ENCODE measurements at regions not wholly inside any gene's neighbourhood (a gene's known extent, or its start where the extent isn't known, plus 50 kb on each side); places are given as distances from the start of the nearest gene placed in this dataset.

DNA sequence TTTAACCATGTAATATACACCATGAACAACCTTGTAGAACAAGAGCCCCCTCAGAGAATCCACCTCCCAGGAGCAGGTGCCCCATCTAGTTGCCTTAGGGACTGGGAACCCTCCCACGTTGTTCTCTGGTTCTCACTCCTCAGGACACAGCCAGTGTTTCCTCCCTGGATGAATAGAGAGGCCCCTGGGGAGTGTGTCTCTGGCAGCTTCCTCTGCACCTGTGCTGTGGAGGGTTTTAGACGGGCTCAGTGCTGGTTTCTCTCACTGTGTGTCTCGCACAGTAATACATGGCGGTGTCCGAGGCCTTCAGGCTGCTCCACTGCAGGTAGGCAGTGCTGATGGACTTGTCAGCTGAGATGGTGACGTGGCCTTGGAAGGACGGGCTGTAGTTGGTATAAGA, 581.3 kb downstream of the TMEM121 start:
- TF ChIP-seq YY1 (IDR thresholded peaks at IDR 0.05; ENCODE audit: insufficient read depth, insufficient read length) = no peak
- TF ChIP-seq ZNF274 (IDR thresholded peaks at IDR 0.05; ENCODE audit: low read depth, low read length) = no peak

Data from NT2/D1 (cell line).